MCF 10A (cell line): ENCODE measurements at regions not wholly inside any gene's neighbourhood (a gene's known extent, or its start where the extent isn't known, plus 50 kb on each side); places are given as distances from the start of the nearest gene placed in this dataset.
A peak's percentile ranks its signal among the peaks of the same experiment; 100 is the strongest.
"Not testable (repeated sequence)": the region's sequence is repeated elsewhere in the genome, so short reads cannot be mapped to it uniquely, and the experiment has no call there.

Source experiments
- BruUV-seq: library from RNA; stranded (reverse); fragments of 400-500 nt; replicated peaks from 2 replicates; lab custom pipeline; 2021; lab: Mats Ljungman, UMichigan
- CTCF ChIA-PET: fragments of 300-600 bp; sonication (Branson Sonifier 250); formaldehyde crosslinking; extraction: SDS; loops from one replicate; lab custom pipeline; 2021; ENCODE audit warnings: antibody characterized with exemption, inconsistent platforms; lab: Yijun Ruan, JAX
- POLR2A ChIA-PET: fragments of 300-600, 350-650 bp; sonication (Branson Sonifier 250); formaldehyde crosslinking; extraction: SDS; loops from one replicate; lab custom pipeline; 2020; ENCODE audit warnings: antibody characterized with exemption, inconsistent platforms; lab: Yijun Ruan, JAX
- DNase-seq: peaks from one replicate; pipeline ENCODE4 v3.0.0-alpha.2; 2018; ENCODE audit not compliant: unreplicated experiment
- H3K27ac Mint-ChIP-seq: one replicate; pipeline ENCODE4 v1.8.0; 2022; ENCODE audit warnings: mild to moderate bottlenecking, low read depth, mixed read lengths; ENCODE audit not compliant: unreplicated experiment
- H3K27me3 Mint-ChIP-seq: one replicate; pipeline ENCODE4 v1.8.0; 2022; ENCODE audit warnings: mixed read lengths; ENCODE audit not compliant: insufficient read depth, unreplicated experiment
- H3K36me3 Mint-ChIP-seq: one replicate; pipeline ENCODE4 v1.8.0; 2022; ENCODE audit warnings: mild to moderate bottlenecking, moderate library complexity, mixed read lengths; ENCODE audit not compliant: insufficient read depth, unreplicated experiment
- H3K4me1 Mint-ChIP-seq: one replicate; pipeline ENCODE4 v1.8.0; 2022; ENCODE audit warnings: mixed read lengths; ENCODE audit not compliant: insufficient read depth, unreplicated experiment
- H3K4me3 Mint-ChIP-seq: one replicate; pipeline ENCODE4 v1.8.0; 2022; ENCODE audit warnings: mild to moderate bottlenecking, moderate library complexity, mixed read lengths; ENCODE audit not compliant: unreplicated experiment
- H3K9me3 Mint-ChIP-seq: one replicate; pipeline ENCODE4 v1.8.0; 2022; ENCODE audit warnings: mixed read lengths; ENCODE audit not compliant: unreplicated experiment
- CTCF ChIP-seq: fragments of 200-600 bp; IDR thresholded peaks from one replicate; pipeline ENCODE4 v1.8.0; 2022; ENCODE audit warnings: antibody characterized with exemption, mild to moderate bottlenecking; ENCODE audit not compliant: unreplicated experiment
- intact Hi-C: fragments of 100-400 bp; cut with micrococcal nuclease; formaldehyde crosslinking; loops from 2 replicates; pipeline ENCODE4 v1.14.1; 2022

GRCh38 chr6:144785056-144785455, 499.9 kb downstream of the UTRN start:
- Mint-ChIP-seq H3K27ac (no peak overlapping the region), H3K36me3 (peaks cover 10% of the 10 kb centered on the region), H3K9me3 (no peaks in the 10 kb centered on the region), H3K4me3 (no peak overlapping the region), H3K4me1 (no peaks in the 10 kb centered on the region), H3K27me3 (no peaks in the 10 kb centered on the region)
- no peak for TF ChIP-seq CTCF
- no peak for DNase-seq
- CTCF ChIA-PET: no interaction called here
- intact Hi-C loops: no loop called here
- POLR2A ChIA-PET: no interaction called here
- BruUV-seq: no TSS peak

GRCh38 chr6:144786825-144787224, 501.7 kb downstream of the UTRN start:
- no peak for DNase-seq
- no TSS peak for BruUV-seq
- CTCF ChIA-PET: no interaction called here
- intact Hi-C loops: no loop called here
- Mint-ChIP-seq H3K4me3 (no peak overlapping the region), H3K4me1 (no peaks in the 10 kb centered on the region), H3K27me3 (no peaks in the 10 kb centered on the region), H3K27ac (peak overlapping the region; percentile 26), H3K9me3 (no peaks in the 10 kb centered on the region), H3K36me3 (no peaks in the 10 kb centered on the region)
- TF ChIP-seq CTCF: no peak
- POLR2A ChIA-PET: no interaction called here

GRCh38 chr6:144793744-144794143, 508.6 kb downstream of the UTRN start:
- Mint-ChIP-seq H3K27ac (no peak overlapping the region), H3K4me1 (no peaks in the 10 kb centered on the region), H3K36me3 (peaks cover 15% of the 10 kb centered on the region), H3K9me3 (no peaks in the 10 kb centered on the region), H3K27me3 (no peaks in the 10 kb centered on the region), H3K4me3 (no peak overlapping the region)
- TF ChIP-seq CTCF: no peak
- CTCF ChIA-PET: no interaction called here
- intact Hi-C loops: loop anchor here (10.0 kb wide), 2 partner anchors 209 to 421 kb away; no protein-coding TSS in a partner anchor
- no peak for DNase-seq
- no TSS peak for BruUV-seq
- POLR2A ChIA-PET: no interaction called here

- BruUV-seq, CTCF ChIA-PET: not testable (repeated sequence)
- intact Hi-C loops: loop anchor here (10.0 kb wide), 2 partner anchors 210 to 420 kb away; no protein-coding TSS in a partner anchor
Measured at GRCh38 chr6:144795022-144795421, 509.9 kb downstream of the UTRN start.

GRCh38 chr6:144796070-144796469, 510.9 kb downstream of the UTRN start:
- Mint-ChIP-seq H3K36me3 (peaks cover 25% of the 10 kb centered on the region), H3K27ac (no peak overlapping the region), H3K4me1 (no peaks in the 10 kb centered on the region), H3K27me3 (no peaks in the 10 kb centered on the region), H3K9me3 (no peaks in the 10 kb centered on the region), H3K4me3 (no peak overlapping the region)
- DNase-seq: no peak
- POLR2A ChIA-PET: no interaction called here
- no peak for TF ChIP-seq CTCF
- no TSS peak for BruUV-seq
- intact Hi-C loops: loop anchor here (10.0 kb wide), 2 partner anchors 211 to 419 kb away; no protein-coding TSS in a partner anchor
- CTCF ChIA-PET: no interaction called here

More at GRCh38 chr6:144795022-144795421, 509.9 kb downstream of the UTRN start:
- H3K27me3 Mint-ChIP-seq, H3K4me3 Mint-ChIP-seq, H3K9me3 Mint-ChIP-seq, H3K4me1 Mint-ChIP-seq, H3K27ac Mint-ChIP-seq, DNase-seq, POLR2A ChIA-PET: not testable (repeated sequence)
- H3K36me3 Mint-ChIP-seq: peaks cover 25% of the 10 kb centered on the region
